DMS 273 (cell line): ENCODE measurements at regions not wholly inside any gene's neighbourhood (a gene's known extent, or its start where the extent isn't known, plus 50 kb on each side); places are given as distances from the start of the nearest gene placed in this dataset.

Experiments
- DNase-seq: peaks from one replicate; lab custom pipeline; 2025; ENCODE audit not compliant: unreplicated experiment; lab: John Stamatoyannopoulos, UW

DNA sequence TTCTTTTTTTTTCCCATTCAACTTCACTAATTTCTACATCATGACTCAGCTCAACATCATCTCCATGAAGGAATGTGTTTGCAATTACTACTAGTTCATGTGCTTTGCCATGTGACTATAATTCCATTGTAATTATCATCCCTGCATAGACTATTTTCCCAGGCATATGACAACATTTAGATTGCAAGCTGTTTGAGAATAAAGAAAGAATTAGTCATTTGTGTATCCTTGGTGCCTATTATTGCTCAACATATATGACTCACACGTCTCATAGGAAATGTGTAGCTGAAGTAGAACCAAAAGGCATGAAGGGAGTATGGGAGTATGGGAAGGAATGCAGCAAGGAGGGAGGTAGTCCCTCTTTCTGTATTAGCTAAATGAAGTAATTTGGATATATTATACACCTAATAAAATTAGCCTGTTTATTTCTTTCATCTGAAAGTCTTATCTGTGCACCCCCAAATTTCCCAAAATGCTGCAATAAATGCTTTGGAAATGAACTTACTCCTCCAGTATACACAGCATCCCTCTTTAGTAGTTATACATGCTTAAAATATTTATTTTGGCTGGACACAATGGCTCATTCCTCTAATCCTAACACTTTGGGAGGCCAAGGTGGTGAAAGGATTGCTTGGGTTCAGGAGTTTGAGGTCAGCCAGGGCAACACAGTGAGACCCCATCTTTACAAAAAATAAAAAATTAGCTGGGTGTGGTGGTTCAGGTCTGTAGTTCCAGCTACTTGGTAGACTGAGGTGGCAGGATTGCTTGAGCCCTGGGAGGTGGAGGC lies 316.9 kb upstream of the ADGRL4 start:
- no peak for DNase-seq

GRCh38 chr1:79322511-79323027 lies 316.0 kb upstream of the ADGRL4 start:
- no peak for DNase-seq

DNA sequence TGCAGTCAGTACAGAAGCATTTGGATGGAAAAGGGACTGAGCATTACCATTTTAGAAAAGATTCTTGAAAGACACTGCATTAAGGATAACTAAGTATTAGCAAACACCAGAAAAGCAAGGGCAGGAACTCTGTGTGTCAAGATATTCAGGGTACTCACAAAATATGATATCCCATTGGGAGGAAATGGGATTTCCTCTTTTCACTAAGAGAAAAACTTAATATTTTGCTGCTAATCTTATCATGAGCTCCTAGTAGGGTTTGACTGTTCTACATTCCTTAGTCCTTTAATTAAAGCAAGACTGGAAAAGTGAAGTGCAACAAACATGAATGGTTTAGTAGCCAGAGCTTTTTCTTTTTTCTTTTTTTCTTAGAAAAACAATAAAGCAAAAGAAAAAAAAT lies 305.9 kb upstream of the ADGRL4 start:
- no peak for DNase-seq

GRCh38 chr1:79310609-79311008 lies 304.1 kb upstream of the ADGRL4 start:
- peak; percentile 51 for DNase-seq

GRCh38 chr1:79304131-79304530 lies 297.6 kb upstream of the ADGRL4 start:
- no peak for DNase-seq

GRCh38 chr1:79303040-79303439 lies 296.5 kb upstream of the ADGRL4 start:
- DNase-seq = no peak

DNA sequence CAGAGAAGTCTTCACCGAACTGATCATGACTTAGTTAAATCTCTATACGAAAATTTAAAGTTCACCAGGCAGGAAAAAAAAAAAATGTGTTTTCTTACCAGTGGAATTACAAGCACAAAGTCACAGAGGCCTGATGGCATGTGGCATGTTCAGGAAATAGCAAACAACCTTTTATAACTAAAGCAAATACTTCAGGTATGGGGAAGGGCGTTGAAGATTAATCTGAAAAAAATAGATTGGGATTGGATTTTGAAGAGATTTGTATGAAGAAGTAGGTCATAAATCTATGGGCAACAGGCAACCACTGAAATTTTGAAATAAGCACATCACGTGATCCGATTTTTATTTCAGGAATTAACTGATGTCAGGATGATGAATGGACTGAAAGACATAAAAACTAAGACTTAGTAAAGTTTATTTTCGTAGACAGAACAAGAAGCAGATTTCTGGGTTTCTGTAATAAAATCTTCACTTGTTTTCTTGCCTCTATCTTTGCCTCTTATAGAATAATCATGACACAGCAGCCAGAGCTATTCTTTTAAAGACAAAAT lies 295.9 kb upstream of the ADGRL4 start:
- no peak for DNase-seq

DNA sequence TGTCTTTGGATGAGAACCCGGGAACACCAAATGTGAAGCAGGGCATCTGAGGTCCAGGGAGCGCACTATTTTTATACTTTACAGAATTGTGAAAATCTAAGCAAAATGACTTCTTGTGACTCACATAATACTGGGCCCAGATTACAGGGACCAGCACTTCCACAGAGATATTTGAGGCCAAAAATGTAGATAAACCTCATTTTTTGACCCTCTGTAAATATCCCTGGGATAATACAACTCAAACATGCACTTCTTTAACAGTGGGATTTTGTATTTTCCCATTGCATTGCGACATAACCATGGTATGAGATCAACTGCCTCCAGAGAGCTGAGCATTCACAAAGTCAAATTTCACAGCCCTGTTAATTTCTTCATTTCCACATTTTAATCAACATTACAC lies 289.4 kb upstream of the ADGRL4 start:
- DNase-seq = no peak

DNA sequence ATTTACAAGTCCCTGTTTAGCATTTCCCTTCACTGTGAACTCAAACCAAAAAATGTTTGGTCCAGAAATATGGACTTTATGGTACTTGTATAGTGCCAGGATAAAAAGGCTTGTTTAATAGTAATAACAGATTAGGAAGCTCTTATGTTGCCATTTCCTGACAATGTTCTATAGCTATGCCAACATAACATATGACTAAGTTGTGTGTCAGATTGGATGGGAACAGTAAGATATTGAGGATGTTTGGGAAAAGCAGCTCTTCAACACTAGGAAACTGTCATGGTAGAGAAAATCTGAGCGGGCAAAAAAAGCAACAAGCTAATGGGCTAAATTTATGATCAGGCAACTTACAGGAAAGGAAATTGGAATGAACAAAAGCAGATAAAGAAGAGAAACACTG lies 287.1 kb upstream of the ADGRL4 start:
- no peak for DNase-seq

DNA sequence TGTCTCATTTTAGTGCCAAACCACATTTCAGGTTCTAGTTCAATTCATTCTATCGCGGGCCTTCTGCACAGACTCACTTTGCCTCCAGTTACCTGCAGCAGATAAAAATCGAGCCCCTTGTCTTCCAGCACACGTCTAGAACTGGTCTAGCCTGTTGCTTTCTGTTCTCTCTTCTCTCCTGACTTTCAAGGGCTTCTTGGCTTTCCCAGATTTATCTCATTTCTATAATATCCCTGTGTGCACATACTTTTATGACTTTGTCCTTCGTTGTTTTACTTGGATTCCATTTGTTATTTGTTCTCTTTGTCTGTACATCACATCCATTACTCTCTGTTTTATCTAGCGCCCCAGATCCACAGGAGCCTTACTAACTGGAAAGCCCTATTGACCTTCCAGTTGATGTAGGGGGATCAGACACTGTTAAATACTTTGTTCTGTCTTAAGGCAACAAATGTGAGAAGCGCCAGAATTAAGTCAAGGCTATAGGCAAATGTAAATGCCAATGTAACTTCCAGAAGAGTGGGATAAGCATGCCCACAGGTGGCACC lies 284.5 kb upstream of the ADGRL4 start:
- no peak for DNase-seq

- no peak for DNase-seq
These were observed 281.5 kb upstream of the ADGRL4 start for GRCh38 chr1:79287982-79288381.

GRCh38 chr1:79285667-79286066 lies 279.1 kb upstream of the ADGRL4 start:
- DNase-seq = no peak

DNA sequence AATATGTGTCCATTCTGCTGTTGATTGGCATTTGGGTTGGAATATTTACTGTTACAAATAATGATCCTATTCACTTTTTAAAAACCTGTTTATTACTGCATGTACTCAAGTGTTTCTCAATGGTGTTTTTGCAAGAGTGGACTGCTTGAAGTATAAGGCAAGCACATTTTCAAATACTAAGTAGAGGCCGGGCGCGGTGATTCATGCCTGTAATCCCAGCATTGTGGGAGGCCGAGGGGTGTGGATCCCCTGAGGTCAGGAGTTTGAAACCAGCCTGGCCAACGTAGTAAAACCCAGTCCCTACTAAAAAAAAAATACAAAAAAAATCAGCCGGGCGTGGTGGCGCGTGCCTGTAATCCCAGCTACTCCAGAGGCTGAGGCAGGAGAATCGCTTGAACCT lies 276.9 kb upstream of the ADGRL4 start:
- DNase-seq = no peak

GRCh38 chr1:79281442-79281841 lies 274.9 kb upstream of the ADGRL4 start:
- DNase-seq = no peak

DNA sequence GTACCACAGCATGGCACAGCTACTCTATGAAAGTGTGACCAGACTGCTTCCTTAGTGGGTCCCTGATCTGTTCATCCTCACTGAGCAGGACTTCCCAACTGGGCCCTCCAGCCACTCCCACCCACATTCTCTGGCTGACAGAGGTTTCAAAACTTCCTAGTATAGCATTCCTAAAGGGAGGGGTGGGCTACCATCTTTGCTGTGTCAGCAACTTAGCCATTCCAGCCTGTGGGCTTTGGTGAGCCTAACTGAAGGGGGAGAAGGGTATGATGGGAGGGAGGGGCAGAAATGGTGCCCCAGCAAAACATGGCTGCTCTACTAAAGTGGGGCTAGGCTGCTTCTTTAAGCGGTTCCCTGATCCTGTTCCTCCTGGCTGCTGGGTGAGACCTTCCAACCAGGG lies 265.2 kb upstream of the ADGRL4 start:
- DNase-seq = no peak

DNA sequence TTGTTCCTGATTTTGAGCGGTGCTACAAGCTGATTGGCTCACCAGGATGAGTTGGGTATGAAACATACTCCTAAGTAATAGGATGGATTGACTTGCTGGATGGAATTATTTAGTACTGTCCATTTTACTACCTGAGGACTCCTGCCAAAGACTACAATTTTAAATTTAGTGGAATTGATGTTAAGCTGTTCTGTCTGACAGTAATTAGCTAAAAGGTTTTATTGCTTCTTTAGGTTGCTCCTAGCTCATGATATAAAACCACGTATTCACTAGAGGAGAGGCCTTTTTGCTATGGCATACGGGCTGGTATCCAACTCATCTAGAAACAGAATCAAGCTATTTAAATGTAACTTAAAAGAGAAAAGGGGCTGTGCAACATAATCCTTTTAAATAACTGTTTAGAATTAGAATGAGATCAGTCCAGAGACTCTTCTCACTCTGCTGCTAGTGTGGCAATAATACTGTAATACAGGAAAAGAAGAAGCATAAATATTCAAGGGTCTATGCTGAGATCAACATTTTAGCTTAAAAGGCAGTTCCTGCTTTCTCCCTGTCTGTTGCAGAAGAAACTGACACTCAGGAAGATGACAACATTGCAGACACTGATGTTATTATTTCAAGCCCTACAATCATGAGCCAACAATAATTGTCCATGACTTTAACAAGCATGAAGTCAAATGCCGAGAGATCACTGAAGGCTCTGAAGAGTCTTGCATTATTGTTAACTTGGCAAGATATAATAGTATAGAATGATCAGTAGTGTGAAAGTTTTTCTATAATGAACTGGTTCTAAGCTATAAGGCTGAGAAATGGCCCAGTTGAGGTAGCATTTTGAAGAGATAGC lies 258.7 kb upstream of the ADGRL4 start:
- no peak for DNase-seq

GRCh38 chr1:79264285-79264684 lies 257.8 kb upstream of the ADGRL4 start:
- DNase-seq = no peak

GRCh38 chr1:79262745-79263258 lies 256.3 kb upstream of the ADGRL4 start:
- no peak for DNase-seq

GRCh38 chr1:79259390-79260336 lies 253.1 kb upstream of the ADGRL4 start:
- DNase-seq = peak; percentile 54

DNA sequence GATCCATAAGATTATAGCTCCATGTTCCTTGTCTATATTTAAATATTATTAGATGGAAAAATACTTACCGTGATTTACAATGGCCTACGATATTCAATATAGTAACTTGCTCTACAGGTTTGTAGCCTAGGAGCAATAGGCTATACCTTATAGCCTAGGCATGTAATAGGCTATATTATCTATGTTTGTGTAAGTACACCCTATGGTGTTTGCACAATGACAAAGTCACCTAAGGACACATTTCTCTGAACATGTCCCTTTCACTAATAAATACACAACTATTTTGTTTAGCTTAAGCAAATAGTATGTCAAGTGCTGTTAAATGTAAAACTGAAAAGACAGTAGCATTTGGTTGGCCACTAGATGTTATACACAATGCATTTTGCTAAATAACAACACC lies 248.9 kb upstream of the ADGRL4 start:
- DNase-seq = no peak
